H1 (cell line): ENCODE measurements at regions not wholly inside any gene's neighbourhood (a gene's known extent, or its start where the extent isn't known, plus 50 kb on each side); places are given as distances from the start of the nearest gene placed in this dataset.

Experiments
- CTCF ChIA-PET: fragments of 300-600 bp; sonication (Branson Sonifier 250); formaldehyde crosslinking; loops from one replicate; lab custom pipeline; 2021; ENCODE audit not compliant: partially characterized antibody; lab: Charles Lee
- POLR2A ChIA-PET: fragments of 300-600 bp; sonication (Branson Sonifier 250); formaldehyde crosslinking; loops from one replicate; lab custom pipeline; 2021; ENCODE audit warnings: inconsistent platforms; ENCODE audit not compliant: partially characterized antibody; lab: Charles Lee
- DNase-seq, 2 experiments: peaks; one replicate each; pipeline versions ENCODE4 v3.0.0 to v3.0.0-alpha.2; 2010 to 2022; ENCODE audit warnings: low spot score in 2 of 2, low read depth in 1 of 2, mixed read lengths in 1 of 2
- FAIRE-seq: peaks from 2 replicates; lab custom pipeline; 2011; peaks lifted over from hg19 to GRCh38; lab: Jason Lieb, UNC
- H2AFZ ChIP-seq: 2 replicates; pipeline ENCODE4 v1.8.1; 2012; ENCODE audit warnings: low read length, inconsistent platforms
- H2AK5ac ChIP-seq: 2 replicates; pipeline ENCODE4 v1.6.1; 2013; ENCODE audit warnings: low read depth, low read length
- H2BK120ac ChIP-seq: replicated peaks from 2 replicates; pipeline ENCODE3; 2013; ENCODE audit warnings: low read depth, low read length, inconsistent platforms
- H2BK12ac ChIP-seq: 2 replicates; pipeline ENCODE4 v1.6.1; 2013; ENCODE audit warnings: low read depth, low read length
- H2BK15ac ChIP-seq: 2 replicates; pipeline ENCODE4 v1.6.1; 2013; ENCODE audit warnings: low read length
- H2BK20ac ChIP-seq: 2 replicates; pipeline ENCODE4 v1.6.1; 2013; ENCODE audit warnings: low read length
- H2BK5ac ChIP-seq: 2 replicates; pipeline ENCODE4 v1.6.1; 2013; ENCODE audit warnings: low read depth, low read length
- H3K14ac ChIP-seq: 2 replicates; pipeline ENCODE4 v1.6.1; 2013; ENCODE audit warnings: inconsistent platforms; ENCODE audit not compliant: insufficient read length
- H3K18ac ChIP-seq: 2 replicates; pipeline ENCODE4 v1.6.1; 2013; ENCODE audit warnings: low read length; ENCODE audit errors: extremely low read depth
- H3K23ac ChIP-seq: 2 replicates; pipeline ENCODE4 v1.6.1; 2013; ENCODE audit warnings: inconsistent platforms; ENCODE audit not compliant: insufficient read length
- H3K23me2 ChIP-seq: 2 replicates; pipeline ENCODE4 v1.6.1; 2013; ENCODE audit warnings: low read depth, low read length
- H3K27ac ChIP-seq: 2 replicates; pipeline ENCODE4 v1.6.1; 2011; ENCODE audit warnings: low read depth, low read length, inconsistent platforms
- H3K27me3 ChIP-seq, 4 experiments: replicated peaks in 1 of 4; 1 replicate in 1 of 4; 2 replicates in 3 of 4; pipeline versions ENCODE4 v1.6.1 to v1.8.1; 2011 to 2013; ENCODE audit warnings: low read length in 3 of 4, mild to moderate bottlenecking in 3 of 4, inconsistent platforms in 2 of 4, mixed read lengths in 2 of 4, moderate library complexity in 1 of 4; ENCODE audit not compliant: control insufficient read depth in 3 of 4, insufficient read depth in 3 of 4; ENCODE audit errors: extremely low read depth in 1 of 4
- H3K36me3 ChIP-seq, 4 experiments: 2 replicates each; pipeline versions ENCODE4 v1.6.1 to v1.8.1; 2011 to 2013; ENCODE audit warnings: mild to moderate bottlenecking in 4 of 4, low read length in 3 of 4, moderate library complexity in 2 of 4, control low read depth in 1 of 4, inconsistent platforms in 1 of 4; ENCODE audit not compliant: insufficient read depth in 4 of 4, control insufficient read depth in 2 of 4
- H3K4ac ChIP-seq: replicated peaks from 2 replicates; pipeline ENCODE3; 2013; ENCODE audit warnings: low read length, low read depth, mixed read lengths, inconsistent platforms; ENCODE audit not compliant: insufficient read length
- H3K4me1 ChIP-seq, 4 experiments: replicated peaks in 1 of 4; 1 replicate in 1 of 4; 2 replicates in 3 of 4; pipeline versions ENCODE4 v1.6.1 to v1.8.1; 2011 to 2013; ENCODE audit warnings: low read length in 3 of 4, inconsistent platforms in 2 of 4, mixed read lengths in 1 of 4; ENCODE audit not compliant: insufficient read depth in 4 of 4, control insufficient read depth in 3 of 4
- H3K4me2 ChIP-seq, 2 experiments: 2 replicates each; pipeline versions ENCODE4 v1.6.1 to v1.8.1; 2011 to 2013; ENCODE audit warnings: low read depth in 2 of 2, low read length in 2 of 2, control low read depth in 1 of 2, inconsistent platforms in 1 of 2, mild to moderate bottlenecking in 1 of 2; ENCODE audit not compliant: insufficient read depth in 1 of 2
- H3K4me3 ChIP-seq, 4 experiments: fragments of 200-600, 300-600 bp in 1 of 4; sonication (generic), shearing (Covaris generic), sonication (Bioruptor Twin) in 1 of 4; 2 replicates each; pipeline versions ENCODE4 v1.5.1 to v1.8.1; 2011 to 2016; ENCODE audit warnings: low read length in 4 of 4, low read depth in 3 of 4, control low read depth in 2 of 4, inconsistent platforms in 2 of 4, mild to moderate bottlenecking in 2 of 4, mixed read lengths in 1 of 4, moderate library complexity in 1 of 4; ENCODE audit not compliant: insufficient read depth in 2 of 4; ENCODE audit errors: extremely low read depth in 1 of 4
- H3K56ac ChIP-seq: replicated peaks from 2 replicates; pipeline ENCODE3; 2013; ENCODE audit warnings: low read depth, mild to moderate bottlenecking, mixed read lengths, low read length, inconsistent platforms; ENCODE audit not compliant: insufficient read length
- H3K79me1 ChIP-seq: 2 replicates; pipeline ENCODE4 v1.6.1; 2013; ENCODE audit warnings: low read depth, low read length, control low read depth
- H3K79me2 ChIP-seq, 2 experiments: 2 replicates each; pipeline versions ENCODE4 v1.6.1 to v1.8.1; 2012 to 2013; ENCODE audit warnings: low read length in 2 of 2, mild to moderate bottlenecking in 2 of 2, inconsistent platforms in 1 of 2; ENCODE audit not compliant: insufficient read depth in 2 of 2, control insufficient read depth in 1 of 2
- H3K9ac ChIP-seq, 4 experiments: replicated peaks in 1 of 4; 1 replicate in 1 of 4; 2 replicates in 3 of 4; pipeline versions ENCODE4 v1.6.1 to v1.8.1; 2011 to 2013; ENCODE audit warnings: low read depth in 3 of 4, low read length in 3 of 4, control low read depth in 2 of 4, mild to moderate bottlenecking in 2 of 4, moderate library complexity in 2 of 4, inconsistent platforms in 1 of 4; ENCODE audit errors: extremely low read depth in 1 of 4
- H3K9me3 ChIP-seq, 2 experiments: 2 replicates each; pipeline versions ENCODE4 v1.6.1 to v1.8.1; 2012 to 2013; ENCODE audit warnings: mild to moderate bottlenecking in 2 of 2, moderate library complexity in 2 of 2, control low read depth in 1 of 2, inconsistent platforms in 1 of 2, low read depth in 1 of 2, low read length in 1 of 2, mixed read lengths in 1 of 2; ENCODE audit not compliant: insufficient read depth in 2 of 2
- H4K20me1 ChIP-seq, 2 experiments: replicated peaks in 1 of 2; 2 replicates each; pipeline versions ENCODE3 to v1.8.1; 2011 to 2013; ENCODE audit warnings: inconsistent platforms in 2 of 2, low read length in 2 of 2, mild to moderate bottlenecking in 1 of 2; ENCODE audit not compliant: insufficient read depth in 2 of 2, control insufficient read depth in 1 of 2
- H4K5ac ChIP-seq: 2 replicates; pipeline ENCODE4 v1.6.1; 2013; ENCODE audit warnings: low read length, low read depth, mixed read lengths, inconsistent platforms; ENCODE audit not compliant: insufficient read length
- H4K8ac ChIP-seq: 2 replicates; pipeline ENCODE4 v1.8.0; 2013; ENCODE audit warnings: mild to moderate bottlenecking, moderate library complexity, low read length, inconsistent platforms; ENCODE audit not compliant: insufficient read depth; ENCODE audit errors: extremely low read depth
- H4K91ac ChIP-seq: replicated peaks from 2 replicates; pipeline ENCODE3; 2013; ENCODE audit warnings: low read length, mixed read lengths, inconsistent platforms; ENCODE audit not compliant: insufficient read length
- WGBS, 2 experiments: shearing (Covaris generic) in 1 of 2; methylation state at CpG; one replicate each; pipeline versions ENCODE4 v1.1.6 to v1.1.7; 2013 to 2015; ENCODE audit warnings: low lambda C conversion rate in 2 of 2, mixed read lengths in 2 of 2, inconsistent platforms in 1 of 2, low coverage in 1 of 2, missing lambda C conversion rate in 1 of 2; ENCODE audit not compliant: insufficient replicate concordance in 2 of 2, insufficient coverage in 1 of 2, insufficient read length in 1 of 2; ENCODE audit errors: extremely low coverage in 1 of 2, missing lambda C conversion rate in 1 of 2; 5-methylcytosine and 5-hydroxymethylcytosine counted together
- TF ChIP-seq, protein P1 (sequence below): IDR thresholded peaks from 2 replicates; pipeline ENCODE4 v1.6.1; 2012; ENCODE audit warnings: low read length, inconsistent platforms

DNA sequence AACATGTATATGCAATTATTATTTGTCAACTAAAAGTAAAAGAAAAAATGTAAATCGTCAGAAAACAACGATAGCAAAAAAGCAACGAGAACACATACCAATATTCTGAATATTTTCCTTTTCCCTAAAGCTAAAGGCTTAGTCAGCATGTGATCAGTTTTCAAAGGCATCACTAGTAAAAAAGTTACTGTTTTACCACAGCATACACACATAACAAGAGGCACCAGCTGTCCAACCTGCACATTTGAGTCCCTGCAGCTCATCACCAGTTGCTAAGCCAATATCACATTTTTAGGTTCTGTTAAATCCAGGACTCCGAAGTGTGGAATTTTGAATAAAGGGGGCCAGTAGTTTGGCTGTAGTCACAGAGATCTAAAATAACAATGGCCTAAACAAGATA lies 203.8 kb downstream of the ADGRA3 start:
- Histone ChIP-seq H3K4me3 (no peak overlapping the region), H3K56ac (no peak overlapping the region), H2AK5ac (no peak overlapping the region), H2BK12ac (no peak overlapping the region), H3K9ac (no peak overlapping the region), H2BK15ac (no peak overlapping the region), H4K5ac (no peak overlapping the region), H4K8ac (no peak overlapping the region), H3K9me3 (no peaks in the 10 kb centered on the region), H3K14ac (no peak overlapping the region), H2BK20ac (no peak overlapping the region), H3K79me1 (no peaks in the 10 kb centered on the region), H3K79me2 (no peaks in the 10 kb centered on the region), H4K20me1 (no peaks in the 10 kb centered on the region), H2AFZ (no peak overlapping the region), H4K91ac (no peak overlapping the region), H3K27me3 (no peaks in the 10 kb centered on the region), H3K4me2 (no peak overlapping the region), H3K4me1 (no peaks in the 10 kb centered on the region), H2BK5ac (no peak overlapping the region), H3K18ac (no peak overlapping the region), H3K27ac (no peak overlapping the region), H3K23me2 (0 out of 2 replicates have a peak, but pooled peaks cover 1% of the 10 kb centered on the region), H3K36me3 (no peaks in the 10 kb centered on the region), H3K23ac (no peak overlapping the region), H3K4ac (no peak overlapping the region), H2BK120ac (no peak overlapping the region)
- DNase-seq = no peak
- POLR2A ChIA-PET = no interaction called here
- no peak for FAIRE-seq
- CTCF ChIA-PET = interaction anchor here (0.6 to 1.3 kb wide), 3 partner anchors 16 to 466 kb away, joined by 3 to 6 read pairs (median 4); no protein-coding TSS in a partner anchor
- 94% methylated on average over 4 of the region's 4 CpGs; no CpG with 5 or more reads in 1 of the 2 experiments for WGBS, 2 experiments
- TF ChIP-seq, protein P1, sequence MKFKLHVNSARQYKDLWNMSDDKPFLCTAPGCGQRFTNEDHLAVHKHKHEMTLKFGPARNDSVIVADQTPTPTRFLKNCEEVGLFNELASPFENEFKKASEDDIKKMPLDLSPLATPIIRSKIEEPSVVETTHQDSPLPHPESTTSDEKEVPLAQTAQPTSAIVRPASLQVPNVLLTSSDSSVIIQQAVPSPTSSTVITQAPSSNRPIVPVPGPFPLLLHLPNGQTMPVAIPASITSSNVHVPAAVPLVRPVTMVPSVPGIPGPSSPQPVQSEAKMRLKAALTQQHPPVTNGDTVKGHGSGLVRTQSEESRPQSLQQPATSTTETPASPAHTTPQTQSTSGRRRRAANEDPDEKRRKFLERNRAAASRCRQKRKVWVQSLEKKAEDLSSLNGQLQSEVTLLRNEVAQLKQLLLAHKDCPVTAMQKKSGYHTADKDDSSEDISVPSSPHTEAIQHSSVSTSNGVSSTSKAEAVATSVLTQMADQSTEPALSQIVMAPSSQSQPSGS = no peak
- TF ChIP-seq, all 59 proteins: peak for 0
